KMS-11 (cell line): ENCODE measurements at regions not wholly inside any gene's neighbourhood (a gene's known extent, or its start where the extent isn't known, plus 50 kb on each side); places are given as distances from the start of the nearest gene placed in this dataset.

Experiments
- H2AFZ ChIP-seq: fragments of 200-600 bp; sonication (generic); 2 replicates; pipeline ENCODE4 v1.6.1; 2016; ENCODE audit warnings: antibody characterized with exemption, mixed run types, low read depth
- H3K27ac ChIP-seq: fragments of 200-600 bp; sonication (generic); 2 replicates; pipeline ENCODE4 v1.6.1; 2016; ENCODE audit warnings: mild to moderate bottlenecking, mixed run types
- H3K27me3 ChIP-seq: fragments of 200-600 bp; sonication (generic); 2 replicates; pipeline ENCODE4 v1.6.1; 2017; ENCODE audit warnings: mild to moderate bottlenecking, low read depth, mixed run types, moderate library complexity; ENCODE audit not compliant: insufficient read depth
- H3K36me3 ChIP-seq: fragments of 200-600 bp; sonication (generic); 2 replicates; pipeline ENCODE4 v1.6.1; 2017; ENCODE audit warnings: mild to moderate bottlenecking, mixed run types; ENCODE audit not compliant: insufficient read depth
- H3K4me1 ChIP-seq: fragments of 200-600 bp; sonication (generic); 2 replicates; pipeline ENCODE4 v1.6.1; 2016; ENCODE audit warnings: mild to moderate bottlenecking, low read depth, mixed run types; ENCODE audit not compliant: poor library complexity, severe bottlenecking
- H3K4me2 ChIP-seq: fragments of 200-600 bp; sonication (generic); 2 replicates; pipeline ENCODE4 v1.7.0; 2016; ENCODE audit warnings: mild to moderate bottlenecking, mixed run types
- H3K4me3 ChIP-seq: fragments of 200-600 bp; sonication (generic); IDR thresholded peaks from 2 replicates; pipeline ENCODE4 v1.6.1; 2017; ENCODE audit warnings: low read depth, low read length, mixed read lengths; ENCODE audit not compliant: insufficient read depth
- H3K79me2 ChIP-seq: fragments of 200-600 bp; sonication (generic); 2 replicates; pipeline ENCODE4 v1.6.1; 2016; ENCODE audit warnings: low read depth, mixed run types; ENCODE audit not compliant: insufficient read depth
- H3K9ac ChIP-seq: fragments of 200-600 bp; sonication (generic); 2 replicates; pipeline ENCODE4 v1.6.1; 2016; ENCODE audit warnings: mild to moderate bottlenecking, mixed run types
- H4K20me1 ChIP-seq: fragments of 200-600 bp; sonication (generic); 2 replicates; pipeline ENCODE4 v1.6.1; 2016; ENCODE audit warnings: mild to moderate bottlenecking, mixed run types; ENCODE audit not compliant: insufficient read depth
- CTCF ChIP-seq: fragments of 200-600 bp; sonication (generic); conservative IDR thresholded peaks from 2 replicates; pipeline ENCODE4 v1.6.1; 2017; ENCODE audit warnings: low read depth, mild to moderate bottlenecking, antibody characterized with exemption, low read length, moderate library complexity, mixed read lengths

GRCh38 chr2:238518821-238519186 lies 92.1 kb downstream of the ASB1 start:
- Histone ChIP-seq H3K79me2 (no peaks in the 10 kb centered on the region), H3K27ac (no peak overlapping the region), H3K4me1 (no peaks in the 10 kb centered on the region), H3K4me3 (no peak overlapping the region), H3K9ac (no peak overlapping the region), H3K27me3 (peaks cover 2% of the 10 kb centered on the region; the same call in 1 of the 2 replicates), H3K4me2 (no peak overlapping the region), H2AFZ (no peak overlapping the region), H4K20me1 (no peaks in the 10 kb centered on the region), H3K36me3 (no peaks in the 10 kb centered on the region)
- no peak for TF ChIP-seq CTCF

- no peak overlapping the region for H3K4me3 ChIP-seq
- TF ChIP-seq CTCF: no peak
- H3K4me2 ChIP-seq: no peak overlapping the region
- no peak overlapping the region for H3K9ac ChIP-seq
- no peak overlapping the region for H2AFZ ChIP-seq
- no peaks in the 10 kb centered on the region for H3K36me3 ChIP-seq
- no peaks in the 10 kb centered on the region for H3K79me2 ChIP-seq
- peaks cover 2% of the 10 kb centered on the region; the same call in 1 of the 2 replicates for H3K27me3 ChIP-seq
- H4K20me1 ChIP-seq: no peaks in the 10 kb centered on the region
- no peak overlapping the region for H3K27ac ChIP-seq
- no peaks in the 10 kb centered on the region for H3K4me1 ChIP-seq
Measured at GRCh38 chr2:238520359-238520886, 93.7 kb downstream of the ASB1 start.

- no peak overlapping the region for H3K4me2 ChIP-seq
- peaks cover 2% of the 10 kb centered on the region; the same call in 1 of the 2 replicates for H3K27me3 ChIP-seq
- H3K36me3 ChIP-seq: no peaks in the 10 kb centered on the region
- H3K79me2 ChIP-seq: no peaks in the 10 kb centered on the region
- no peak overlapping the region for H3K9ac ChIP-seq
- no peaks in the 10 kb centered on the region for H3K4me1 ChIP-seq
- no peaks in the 10 kb centered on the region for H4K20me1 ChIP-seq
- no peak overlapping the region for H3K4me3 ChIP-seq
- H3K27ac ChIP-seq: no peak overlapping the region
- no peak for TF ChIP-seq CTCF
- H2AFZ ChIP-seq: no peak overlapping the region
Measured at GRCh38 chr2:238521002-238521401, 94.3 kb downstream of the ASB1 start.

- no peak for TF ChIP-seq CTCF
- no peak overlapping the region for H3K9ac ChIP-seq
- no peak overlapping the region for H3K27ac ChIP-seq
- H3K27me3 ChIP-seq: peaks cover 2% of the 10 kb centered on the region; the same call in 1 of the 2 replicates
- no peak overlapping the region for H3K4me3 ChIP-seq
- H3K36me3 ChIP-seq: no peaks in the 10 kb centered on the region
- no peak overlapping the region for H3K4me2 ChIP-seq
- no peaks in the 10 kb centered on the region for H3K4me1 ChIP-seq
- H3K79me2 ChIP-seq: no peaks in the 10 kb centered on the region
- H2AFZ ChIP-seq: no peak overlapping the region
- no peaks in the 10 kb centered on the region for H4K20me1 ChIP-seq
Measured at GRCh38 chr2:238521870-238522269, 95.1 kb downstream of the ASB1 start.
